KBM-7 (cell line): ENCODE measurements at regions not wholly inside any gene's neighbourhood (a gene's known extent, or its start where the extent isn't known, plus 50 kb on each side); places are given as distances from the start of the nearest gene placed in this dataset.
"Not testable (repeated sequence)": the region's sequence is repeated elsewhere in the genome, so short reads cannot be mapped to it uniquely, and the experiment has no call there.

Source experiments
- DNase-seq: peaks from one replicate; pipeline ENCODE4 v3.0.0-alpha.2; 2015
- in situ Hi-C: fragments of 300-500 bp; cut with MboI; formaldehyde crosslinking; loops from 2 replicates; pipeline ENCODE4 v1.14.3; 2020; ENCODE audit warnings: low sequenced_read_pairs, low pct_unique_long_range_greater_than_20kb, mixed read lengths

- in situ Hi-C loops = no loop called here
- DNase-seq = no peak
Measured at GRCh38 chr12:105477873-105478272, 147.4 kb downstream of the C12orf75 start.

- in situ Hi-C loops = not testable (repeated sequence)
Measured at GRCh38 chr12:105478788-105479187, 148.3 kb downstream of the C12orf75 start.

GRCh38 chr12:105479710-105480109 is 149.2 kb downstream of the C12orf75 start:
- in situ Hi-C loops = no loop called here
- DNase-seq = no peak

More at GRCh38 chr12:105478788-105479187, 148.3 kb downstream of the C12orf75 start:
- DNase-seq = not testable (repeated sequence)

- in situ Hi-C loops = no loop called here
Measured at GRCh38 chr12:105480162-105480561, 149.7 kb downstream of the C12orf75 start.

GRCh38 chr12:105481392-105482300 is 151.2 kb downstream of the C12orf75 start:
- no peak for DNase-seq
- in situ Hi-C loops = no loop called here

More at GRCh38 chr12:105480162-105480561, 149.7 kb downstream of the C12orf75 start:
- DNase-seq = no peak

GRCh38 chr12:105482951-105483350 is 152.5 kb downstream of the C12orf75 start:
- no peak for DNase-seq
- in situ Hi-C loops = no loop called here

- in situ Hi-C loops = no loop called here
- DNase-seq = no peak
Measured at GRCh38 chr12:105483691-105484090, 153.2 kb downstream of the C12orf75 start.

- in situ Hi-C loops = no loop called here
- DNase-seq = no peak
Measured at GRCh38 chr12:105485321-105485910, 154.9 kb downstream of the C12orf75 start.

- in situ Hi-C loops = no loop called here
- no peak for DNase-seq
Measured at GRCh38 chr12:105485921-105486320, 155.4 kb downstream of the C12orf75 start.

- in situ Hi-C loops = no loop called here
- no peak for DNase-seq
Measured at GRCh38 chr12:105487963-105488362, 157.5 kb downstream of the C12orf75 start.

GRCh38 chr12:105492591-105493545 is 162.4 kb downstream of the C12orf75 start:
- in situ Hi-C loops = no loop called here
- DNase-seq = no peak

GRCh38 chr12:105499205-105499604 is 168.7 kb downstream of the C12orf75 start:
- in situ Hi-C loops = no loop called here
- DNase-seq = no peak

- DNase-seq, in situ Hi-C loops: not testable (repeated sequence)
Measured at GRCh38 chr12:105500676-105501075, 170.2 kb downstream of the C12orf75 start.

- in situ Hi-C loops = no loop called here
Measured at GRCh38 chr12:105502426-105502930, 172.0 kb downstream of the C12orf75 start.

GRCh38 chr12:105503619-105504018 is 173.1 kb downstream of the C12orf75 start:
- no peak for DNase-seq
- in situ Hi-C loops = no loop called here

More at GRCh38 chr12:105502426-105502930, 172.0 kb downstream of the C12orf75 start:
- no peak for DNase-seq

- in situ Hi-C loops = no loop called here
- no peak for DNase-seq
Measured at GRCh38 chr12:105504286-105504685, 173.8 kb downstream of the C12orf75 start.

GRCh38 chr12:105506678-105507310 is 176.3 kb downstream of the C12orf75 start:
- DNase-seq = no peak
- in situ Hi-C loops = no loop called here

- in situ Hi-C loops = no loop called here
- no peak for DNase-seq
Measured at GRCh38 chr12:105507311-105508038, 177.0 kb downstream of the C12orf75 start.
